ENCODE measurements at regions not wholly inside any gene's neighbourhood (a gene's known extent, or its start where the extent isn't known, plus 50 kb on each side); places are given as distances from the start of the nearest gene placed in this dataset.

DNA sequence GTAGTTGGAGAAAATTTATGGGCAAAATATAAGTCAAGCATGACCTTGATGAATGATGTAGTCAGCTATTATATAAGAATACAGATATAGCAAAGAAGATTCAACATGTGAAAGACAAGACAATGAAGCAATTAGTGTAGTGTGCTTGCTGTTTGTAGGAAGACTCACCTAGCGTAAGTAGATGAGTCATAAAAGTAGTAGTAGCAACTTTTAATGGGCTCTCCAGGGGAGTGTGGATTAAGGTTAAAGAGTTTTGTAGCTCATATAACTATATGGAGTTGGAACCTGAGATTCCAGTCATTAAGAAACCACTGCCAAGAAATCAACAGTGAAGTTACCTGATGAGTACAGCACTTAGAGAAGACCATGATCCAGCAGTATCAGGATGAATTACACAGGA, 444.7 kb upstream of the CNTN3 start:
- no peaks in the 10 kb centered on the region for H3K4me1 ChIP-seq (ENCODE audit: control insufficient read depth, insufficient read depth, low read length)
- H3K9ac ChIP-seq (ENCODE audit: low read depth, low read length): no peak overlapping the region
- H3K36me3 ChIP-seq (ENCODE audit: insufficient read depth, low read length): no peaks in the 10 kb centered on the region
- no peaks in the 10 kb centered on the region for H3K27me3 ChIP-seq (ENCODE audit: control insufficient read depth, insufficient read depth, low read length)
- H3K4me2 ChIP-seq (ENCODE audit: low read length): no peak overlapping the region
- H3K4me3 ChIP-seq (ENCODE audit: low read length): no peak overlapping the region
- H3K9me3 ChIP-seq (replicated peaks; ENCODE audit: low read length): no peaks in the 10 kb centered on the region

DNA sequence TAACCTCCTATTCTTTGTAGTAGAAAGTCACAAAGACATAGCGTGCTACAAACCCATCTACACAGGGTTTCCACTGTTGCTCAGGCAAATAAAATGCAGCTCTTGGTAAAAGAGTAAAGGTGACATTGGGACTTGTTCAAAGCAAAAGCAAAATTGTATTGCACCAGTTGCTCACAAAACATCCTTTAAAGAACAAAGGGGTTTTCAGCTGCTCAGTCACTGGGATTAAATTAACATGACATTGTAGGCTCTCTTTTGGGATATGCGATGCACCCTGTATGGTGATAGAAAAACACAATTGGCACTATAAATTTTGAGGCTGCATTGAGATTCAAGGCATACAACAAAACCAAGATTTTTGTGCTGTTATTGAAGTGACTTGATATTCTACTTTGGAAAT, 447.3 kb upstream of the CNTN3 start:
- Histone ChIP-seq H3K9ac (ENCODE audit: low read depth, low read length) (no peak overlapping the region), H3K27me3 (ENCODE audit: control insufficient read depth, insufficient read depth, low read length) (no peaks in the 10 kb centered on the region), H3K4me3 (ENCODE audit: low read length) (no peak overlapping the region), H3K9me3 (replicated peaks; ENCODE audit: low read length) (no peaks in the 10 kb centered on the region), H3K4me2 (ENCODE audit: low read length) (no peak overlapping the region), H3K4me1 (ENCODE audit: control insufficient read depth, insufficient read depth, low read length) (no peaks in the 10 kb centered on the region), H3K36me3 (ENCODE audit: insufficient read depth, low read length) (no peaks in the 10 kb centered on the region)

DNA sequence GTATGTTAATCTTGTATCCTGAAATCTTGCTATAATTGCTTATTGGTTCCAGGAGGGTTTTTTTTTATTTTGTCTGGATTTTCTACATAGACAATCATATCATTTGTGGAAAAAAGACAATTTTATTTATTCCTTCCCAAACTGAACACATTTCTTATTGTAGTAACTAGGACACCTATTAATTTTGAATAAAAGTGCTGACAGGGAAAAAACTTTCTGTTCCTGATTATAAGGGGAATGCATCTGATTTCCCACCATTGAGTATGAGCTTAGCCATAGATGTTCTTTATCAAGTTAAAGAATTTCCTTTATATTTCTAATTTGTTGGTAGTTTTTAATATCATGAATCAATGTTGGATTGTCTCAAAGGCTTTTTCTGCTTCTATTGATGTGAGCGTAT, 460.7 kb upstream of the CNTN3 start:
- H3K36me3 ChIP-seq (ENCODE audit: insufficient read depth, low read length): no peaks in the 10 kb centered on the region
- no peak overlapping the region for H3K9ac ChIP-seq (ENCODE audit: low read depth, low read length)
- no peaks in the 10 kb centered on the region for H3K4me1 ChIP-seq (ENCODE audit: control insufficient read depth, insufficient read depth, low read length)
- H3K4me3 ChIP-seq (ENCODE audit: low read length): no peak overlapping the region
- H3K9me3 ChIP-seq (replicated peaks; ENCODE audit: low read length): no peaks in the 10 kb centered on the region
- H3K27me3 ChIP-seq (ENCODE audit: control insufficient read depth, insufficient read depth, low read length): no peaks in the 10 kb centered on the region
- H3K4me2 ChIP-seq (ENCODE audit: low read length): no peak overlapping the region

DNA sequence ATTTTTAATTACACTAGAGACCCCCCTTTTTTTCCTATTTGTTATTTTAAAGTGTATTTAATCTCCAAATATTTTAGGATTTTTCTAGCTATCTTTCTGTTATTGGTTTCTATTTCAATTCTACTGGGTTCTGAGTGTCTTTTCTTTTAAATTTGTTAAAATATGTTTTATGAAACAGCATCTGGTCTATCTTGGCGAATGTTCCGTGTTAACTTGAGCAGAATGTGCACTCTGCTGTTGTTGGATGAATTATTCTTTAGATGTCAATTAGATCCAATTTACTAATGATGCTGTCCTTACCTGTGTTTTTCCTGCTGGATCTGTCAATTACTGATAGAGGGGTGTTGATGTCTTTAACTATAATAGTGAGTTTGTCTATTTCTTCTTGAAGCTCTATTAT, 462.0 kb upstream of the CNTN3 start:
- Histone ChIP-seq H3K4me1 (ENCODE audit: control insufficient read depth, insufficient read depth, low read length) (no peaks in the 10 kb centered on the region), H3K27me3 (ENCODE audit: control insufficient read depth, insufficient read depth, low read length) (no peaks in the 10 kb centered on the region), H3K4me3 (ENCODE audit: low read length) (no peak overlapping the region), H3K9me3 (replicated peaks; ENCODE audit: low read length) (no peaks in the 10 kb centered on the region), H3K9ac (ENCODE audit: low read depth, low read length) (no peak overlapping the region), H3K4me2 (ENCODE audit: low read length) (no peak overlapping the region), H3K36me3 (ENCODE audit: insufficient read depth, low read length) (no peaks in the 10 kb centered on the region)

DNA sequence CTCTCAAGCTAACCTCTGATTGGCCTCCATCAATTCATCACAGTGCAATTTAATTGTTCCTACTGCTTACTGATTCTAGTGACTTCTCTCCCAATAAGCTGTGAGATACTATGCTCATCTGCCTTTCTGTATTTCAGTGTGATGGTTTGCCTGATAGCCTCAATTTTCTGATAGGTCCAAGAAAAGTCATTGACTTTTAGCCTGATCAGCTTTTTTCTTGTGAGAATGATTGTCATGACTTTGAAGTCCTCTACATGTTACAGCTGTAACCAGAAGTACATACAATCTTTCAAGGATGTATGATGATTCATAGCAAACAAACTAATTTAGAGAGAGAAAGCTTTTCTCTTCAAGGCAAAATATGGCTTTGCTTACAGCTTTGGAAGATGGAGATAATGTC, 463.8 kb upstream of the CNTN3 start:
- Histone ChIP-seq H3K4me1 (ENCODE audit: control insufficient read depth, insufficient read depth, low read length) (no peaks in the 10 kb centered on the region), H3K9me3 (replicated peaks; ENCODE audit: low read length) (no peaks in the 10 kb centered on the region), H3K36me3 (ENCODE audit: insufficient read depth, low read length) (no peaks in the 10 kb centered on the region), H3K4me3 (ENCODE audit: low read length) (no peak overlapping the region), H3K4me2 (ENCODE audit: low read length) (no peak overlapping the region), H3K9ac (ENCODE audit: low read depth, low read length) (no peak overlapping the region), H3K27me3 (ENCODE audit: control insufficient read depth, insufficient read depth, low read length) (no peaks in the 10 kb centered on the region)

DNA sequence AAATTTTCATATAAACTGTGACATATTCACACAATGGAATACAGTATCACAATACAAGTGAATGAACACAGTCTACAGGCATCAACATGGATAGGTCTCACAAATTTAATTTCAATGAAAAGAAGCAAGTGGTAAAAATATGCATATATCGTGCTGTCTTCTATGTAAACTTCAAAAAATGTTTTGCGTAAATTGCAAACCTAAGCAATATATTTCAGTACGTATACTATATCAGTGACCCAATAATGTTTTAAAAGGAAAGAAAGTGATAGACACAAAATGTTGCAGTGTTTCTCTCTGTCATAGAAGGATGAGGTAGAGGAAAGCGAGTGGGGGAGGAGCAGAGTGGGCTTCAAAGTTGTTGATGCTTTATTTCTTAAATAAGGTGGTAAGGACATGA, 468.4 kb upstream of the CNTN3 start:
- no peak overlapping the region for H3K4me2 ChIP-seq (ENCODE audit: low read length)
- no peaks in the 10 kb centered on the region for H3K4me1 ChIP-seq (ENCODE audit: control insufficient read depth, insufficient read depth, low read length)
- no peaks in the 10 kb centered on the region for H3K27me3 ChIP-seq (ENCODE audit: control insufficient read depth, insufficient read depth, low read length)
- no peak overlapping the region for H3K9ac ChIP-seq (ENCODE audit: low read depth, low read length)
- no peak overlapping the region for H3K4me3 ChIP-seq (ENCODE audit: low read length)
- no peaks in the 10 kb centered on the region for H3K9me3 ChIP-seq (replicated peaks; ENCODE audit: low read length)
- no peaks in the 10 kb centered on the region for H3K36me3 ChIP-seq (ENCODE audit: insufficient read depth, low read length)

DNA sequence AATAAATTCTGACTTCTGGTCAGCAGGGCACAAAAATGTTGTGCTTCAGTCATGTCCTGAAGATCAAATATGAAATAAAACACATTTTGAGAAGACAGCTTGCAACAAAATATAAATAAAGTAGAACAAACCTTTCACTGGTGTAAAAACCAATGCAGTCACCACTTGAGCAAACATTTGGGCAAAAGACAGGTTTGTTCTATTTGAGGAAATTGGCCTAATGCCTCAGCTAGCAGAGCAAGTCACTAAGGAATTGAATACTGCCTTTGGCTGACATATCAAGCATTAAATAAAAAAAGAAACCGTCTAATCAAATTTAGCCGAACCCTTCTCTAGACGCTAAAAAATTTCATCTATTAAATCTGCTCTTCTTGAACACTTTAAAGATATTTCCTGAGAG, 475.4 kb upstream of the CNTN3 start:
- Histone ChIP-seq H3K9ac (ENCODE audit: low read depth, low read length) (no peak overlapping the region), H3K9me3 (replicated peaks; ENCODE audit: low read length) (no peaks in the 10 kb centered on the region), H3K4me3 (ENCODE audit: low read length) (no peak overlapping the region), H3K27me3 (ENCODE audit: control insufficient read depth, insufficient read depth, low read length) (no peaks in the 10 kb centered on the region), H3K4me1 (ENCODE audit: control insufficient read depth, insufficient read depth, low read length) (no peaks in the 10 kb centered on the region), H3K36me3 (ENCODE audit: insufficient read depth, low read length) (no peaks in the 10 kb centered on the region), H3K4me2 (ENCODE audit: low read length) (no peak overlapping the region)

DNA sequence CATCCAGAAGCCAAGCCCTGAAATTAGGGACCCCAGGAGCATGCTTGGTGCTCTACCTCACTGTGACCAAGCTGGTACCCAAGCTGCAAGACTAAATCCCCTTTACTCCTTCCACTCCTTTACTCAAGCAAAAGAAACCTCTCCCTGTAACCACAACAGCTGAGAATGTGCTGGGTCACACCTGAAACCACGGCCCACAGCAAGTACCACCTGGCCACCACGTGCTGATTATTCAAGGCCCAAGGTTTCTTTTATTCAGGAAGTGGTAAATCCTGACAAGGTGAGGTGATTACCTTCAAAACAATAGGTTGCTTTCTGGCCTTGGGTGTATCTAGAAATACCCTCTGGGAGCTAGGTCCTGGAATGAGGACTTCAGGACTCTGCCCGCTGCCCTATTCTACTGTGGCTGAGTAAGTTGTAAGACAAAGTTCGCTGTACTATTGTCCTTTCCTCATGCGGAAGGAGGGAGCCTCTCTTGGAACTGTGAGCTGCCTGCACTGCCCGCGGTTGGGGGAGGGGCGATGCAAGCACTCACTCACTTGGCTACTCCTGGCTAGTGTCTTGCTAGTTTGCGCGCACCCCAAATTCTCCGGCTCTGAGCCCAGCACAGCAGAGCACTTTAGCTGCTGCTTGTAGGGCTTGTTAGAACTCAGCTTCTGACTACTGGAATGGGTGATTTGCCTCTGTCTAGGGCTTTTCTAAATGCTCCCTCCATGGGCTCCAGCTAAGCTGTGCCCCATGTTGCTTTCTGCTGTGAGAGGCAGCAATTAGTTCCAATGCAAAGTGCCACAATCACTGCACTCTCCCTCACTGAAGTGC, 487.1 kb upstream of the CNTN3 start:
- H3K4me3 ChIP-seq (ENCODE audit: low read length): no peak overlapping the region
- no peaks in the 10 kb centered on the region for H3K36me3 ChIP-seq (ENCODE audit: insufficient read depth, low read length)
- no peak overlapping the region for H3K4me2 ChIP-seq (ENCODE audit: low read length)
- no peaks in the 10 kb centered on the region for H3K27me3 ChIP-seq (ENCODE audit: control insufficient read depth, insufficient read depth, low read length)
- H3K9me3 ChIP-seq (replicated peaks; ENCODE audit: low read length): no peaks in the 10 kb centered on the region
- H3K9ac ChIP-seq (ENCODE audit: low read depth, low read length): no peak overlapping the region
- H3K4me1 ChIP-seq (ENCODE audit: control insufficient read depth, insufficient read depth, low read length): no peaks in the 10 kb centered on the region

DNA sequence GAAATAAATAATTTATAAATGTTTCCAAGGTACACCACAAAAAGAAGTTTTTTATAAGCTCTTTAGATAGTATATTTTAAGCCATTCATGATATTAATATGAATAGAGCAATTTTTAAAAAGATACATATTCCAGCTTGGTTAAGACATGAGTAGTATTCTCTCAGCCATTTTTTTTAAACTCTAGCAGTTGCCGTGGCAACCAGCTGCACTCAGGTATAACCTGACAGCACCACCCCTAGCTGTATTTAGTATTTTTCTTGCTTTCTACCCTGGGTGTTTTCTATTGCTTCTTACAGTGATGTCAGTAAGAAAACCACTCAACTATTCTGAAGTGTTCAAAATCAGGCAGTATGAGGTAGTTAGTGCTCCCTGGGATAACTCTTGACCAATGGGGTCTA, 496.3 kb upstream of the CNTN3 start:
- Histone ChIP-seq H3K4me2 (ENCODE audit: low read length) (no peak overlapping the region), H3K9ac (ENCODE audit: low read depth, low read length) (no peak overlapping the region), H3K4me1 (ENCODE audit: control insufficient read depth, insufficient read depth, low read length) (no peaks in the 10 kb centered on the region), H3K9me3 (replicated peaks; ENCODE audit: low read length) (no peaks in the 10 kb centered on the region), H3K36me3 (ENCODE audit: insufficient read depth, low read length) (no peaks in the 10 kb centered on the region), H3K27me3 (ENCODE audit: control insufficient read depth, insufficient read depth, low read length) (no peaks in the 10 kb centered on the region), H3K4me3 (ENCODE audit: low read length) (no peak overlapping the region)

DNA sequence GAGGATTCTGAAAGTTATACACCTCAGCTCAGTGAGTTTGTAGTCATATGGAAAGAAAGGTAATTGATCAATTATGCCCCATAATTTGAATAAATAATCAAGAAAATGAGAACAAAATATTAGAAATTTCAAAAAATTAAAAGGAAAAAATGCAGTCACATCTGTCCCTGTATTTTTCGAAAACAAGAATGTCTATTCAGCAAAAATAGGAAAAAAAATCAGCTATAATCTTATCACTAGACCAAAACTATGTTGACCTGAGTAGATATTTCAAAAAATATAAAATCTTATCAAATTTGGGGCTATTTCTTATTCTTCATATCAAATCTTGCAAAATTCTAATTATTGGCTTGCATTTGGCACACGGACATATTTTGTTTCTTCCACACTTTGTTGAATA, 501.2 kb upstream of the CNTN3 start:
- Histone ChIP-seq H3K36me3 (ENCODE audit: insufficient read depth, low read length) (no peaks in the 10 kb centered on the region), H3K9me3 (replicated peaks; ENCODE audit: low read length) (no peaks in the 10 kb centered on the region), H3K4me3 (ENCODE audit: low read length) (no peak overlapping the region), H3K9ac (ENCODE audit: low read depth, low read length) (no peak overlapping the region), H3K27me3 (ENCODE audit: control insufficient read depth, insufficient read depth, low read length) (no peaks in the 10 kb centered on the region), H3K4me2 (ENCODE audit: low read length) (no peak overlapping the region), H3K4me1 (ENCODE audit: control insufficient read depth, insufficient read depth, low read length) (no peaks in the 10 kb centered on the region)

DNA sequence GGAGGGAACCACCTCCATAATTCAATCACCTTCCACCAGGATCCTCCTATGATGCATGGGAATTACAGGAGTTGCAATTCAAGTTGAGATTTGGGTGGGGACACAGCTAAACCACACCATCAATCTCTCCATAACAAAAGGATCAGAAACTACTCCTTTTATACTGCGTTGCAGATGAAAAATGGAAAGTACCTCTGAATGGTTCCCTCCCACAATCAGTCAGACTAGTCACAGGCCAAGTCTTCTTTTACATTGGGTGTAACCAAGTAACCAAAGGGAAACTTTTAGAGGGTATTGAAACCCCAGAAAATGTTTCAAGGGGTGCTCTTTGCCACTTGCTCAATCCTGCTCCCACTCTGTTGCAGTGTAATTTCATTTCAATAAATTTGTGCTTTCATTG, 504.3 kb upstream of the CNTN3 start:
- Histone ChIP-seq H3K9me3 (replicated peaks; ENCODE audit: low read length) (no peaks in the 10 kb centered on the region), H3K27me3 (ENCODE audit: control insufficient read depth, insufficient read depth, low read length) (no peaks in the 10 kb centered on the region), H3K4me3 (ENCODE audit: low read length) (no peak overlapping the region), H3K9ac (ENCODE audit: low read depth, low read length) (no peak overlapping the region), H3K36me3 (ENCODE audit: insufficient read depth, low read length) (no peaks in the 10 kb centered on the region), H3K4me2 (ENCODE audit: low read length) (no peak overlapping the region), H3K4me1 (ENCODE audit: control insufficient read depth, insufficient read depth, low read length) (no peaks in the 10 kb centered on the region)

DNA sequence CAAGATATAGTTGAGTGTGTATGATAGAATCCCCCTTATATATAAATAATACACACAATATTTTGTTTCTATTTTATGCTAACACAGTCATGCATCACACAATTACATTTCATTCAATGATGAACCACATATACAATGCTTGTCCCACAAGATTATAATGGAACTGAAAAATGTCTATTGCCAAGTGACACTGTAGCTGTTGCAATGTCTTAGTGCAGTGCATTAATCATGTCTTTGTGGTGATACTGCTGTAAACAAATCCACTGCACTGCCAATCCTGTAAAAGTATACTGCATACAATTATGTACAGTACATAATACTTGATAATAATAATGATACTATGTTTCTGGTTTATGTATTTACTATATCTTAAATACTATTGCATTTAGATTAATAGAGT, 512.1 kb upstream of the CNTN3 start:
- H3K9me3 ChIP-seq (replicated peaks; ENCODE audit: low read length): no peaks in the 10 kb centered on the region
- H3K36me3 ChIP-seq (ENCODE audit: insufficient read depth, low read length): no peaks in the 10 kb centered on the region
- no peak overlapping the region for H3K4me3 ChIP-seq (ENCODE audit: low read length)
- H3K9ac ChIP-seq (ENCODE audit: low read depth, low read length): no peak overlapping the region
- H3K4me2 ChIP-seq (ENCODE audit: low read length): no peak overlapping the region
- no peaks in the 10 kb centered on the region for H3K4me1 ChIP-seq (ENCODE audit: control insufficient read depth, insufficient read depth, low read length)
- H3K27me3 ChIP-seq (ENCODE audit: control insufficient read depth, insufficient read depth, low read length): no peaks in the 10 kb centered on the region

All from skeletal muscle satellite cell (primary cell).